Epidermal melanocyte (primary cell): ENCODE measurements at regions not wholly inside any gene's neighbourhood (a gene's known extent, or its start where the extent isn't known, plus 50 kb on each side); places are given as distances from the start of the nearest gene placed in this dataset.

Experiments
- DNase-seq: peaks from one replicate; pipeline ENCODE4 v3.0.0; 2011; ENCODE audit warnings: low spot score; ENCODE audit not compliant: insufficient read length

DNA sequence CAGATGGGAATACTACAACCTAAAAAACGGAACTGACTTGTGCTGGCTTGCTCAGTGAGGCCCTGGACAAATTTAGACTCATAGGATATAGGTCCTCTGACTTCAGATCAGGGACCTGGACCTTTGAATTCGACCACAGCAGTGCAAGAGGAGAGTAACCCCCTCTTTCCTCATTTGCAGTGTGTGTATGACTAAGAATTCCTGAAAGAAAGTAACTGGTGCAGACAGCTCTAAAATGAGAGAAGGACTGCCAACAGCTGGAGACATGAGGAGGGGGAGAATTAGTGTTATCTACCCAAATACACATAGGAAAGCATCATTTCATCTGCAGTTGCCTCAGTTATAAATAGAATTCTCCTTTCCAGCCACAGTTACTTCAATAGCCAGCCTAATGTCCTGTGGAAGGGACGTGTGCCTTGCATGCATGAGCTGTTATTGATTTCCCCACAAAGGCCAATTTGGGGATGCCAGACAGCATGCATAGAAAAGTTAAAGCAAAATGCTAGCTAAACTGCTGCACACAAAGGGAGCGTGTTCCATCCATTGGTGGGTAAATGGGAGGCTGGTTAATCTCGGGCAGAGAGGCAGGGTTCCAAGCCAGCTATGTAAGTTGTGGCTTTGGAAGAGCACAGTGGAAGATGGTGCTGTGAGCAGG, 442.7 kb downstream of the CDK5RAP2 start:
- DNase-seq = no peak

DNA sequence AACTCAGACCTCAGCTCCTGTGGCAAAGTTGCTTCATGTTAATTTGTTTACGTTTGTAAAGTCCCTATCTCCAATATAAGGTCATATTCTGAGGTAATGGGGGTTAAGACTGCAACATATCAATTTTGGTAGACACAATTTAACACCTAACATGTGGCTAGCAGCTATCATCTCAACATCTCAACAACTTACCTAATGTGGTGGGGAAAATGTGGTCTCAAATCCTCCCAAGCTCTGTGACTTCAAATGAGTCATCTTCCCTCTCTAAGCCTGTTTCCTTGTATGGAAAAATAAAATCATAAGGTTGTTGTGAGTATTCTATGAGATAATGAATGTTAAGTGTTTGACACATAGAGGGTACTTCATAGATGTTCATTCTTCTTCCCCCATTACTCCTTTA, 443.3 kb downstream of the CDK5RAP2 start:
- DNase-seq = no peak

DNA sequence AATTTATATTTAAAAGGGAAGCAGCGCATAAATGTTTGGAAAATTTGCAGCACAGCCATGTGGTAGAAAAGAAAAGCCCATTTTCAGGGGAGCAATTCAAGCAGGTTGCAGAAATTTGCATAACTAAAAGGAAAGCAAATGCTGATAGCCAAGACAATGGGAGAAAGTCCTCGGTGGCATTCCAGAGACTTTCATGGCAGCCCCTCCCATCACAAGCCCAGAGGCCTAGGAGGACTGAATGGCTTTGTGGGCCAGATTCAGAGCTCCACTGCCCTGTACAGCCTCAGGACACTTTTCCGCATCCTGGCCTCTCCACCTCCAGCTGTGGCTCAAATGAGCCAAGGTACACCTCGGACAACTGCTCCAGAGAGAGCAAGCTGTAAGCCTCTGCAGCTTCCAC, 462.9 kb downstream of the CDK5RAP2 start:
- no peak for DNase-seq

GRCh38 chr9:120110520-120110919, 469.4 kb downstream of the CDK5RAP2 start:
- DNase-seq = no peak

DNA sequence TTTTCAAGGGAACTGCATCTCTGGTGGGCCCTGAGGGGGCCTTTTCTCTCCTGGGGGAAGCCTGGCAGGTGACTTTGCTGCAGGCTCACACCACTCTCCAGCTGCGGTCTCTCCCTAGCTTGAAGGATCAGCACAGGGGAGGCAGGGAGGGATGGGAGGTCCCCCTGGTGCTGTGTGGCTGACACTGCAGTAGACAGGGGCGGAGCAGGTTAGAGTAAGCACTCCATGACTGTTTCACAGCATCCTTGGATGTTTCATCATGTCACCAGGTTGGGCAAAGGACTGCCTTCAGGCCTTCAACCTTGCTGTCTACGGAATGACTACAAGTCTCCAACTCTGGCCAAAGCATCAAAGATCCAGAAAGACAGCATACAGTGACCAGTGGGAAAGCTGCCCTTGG, 470.7 kb downstream of the CDK5RAP2 start:
- no peak for DNase-seq

GRCh38 chr9:120107138-120107537, 472.8 kb downstream of the CDK5RAP2 start:
- no peak for DNase-seq

DNA sequence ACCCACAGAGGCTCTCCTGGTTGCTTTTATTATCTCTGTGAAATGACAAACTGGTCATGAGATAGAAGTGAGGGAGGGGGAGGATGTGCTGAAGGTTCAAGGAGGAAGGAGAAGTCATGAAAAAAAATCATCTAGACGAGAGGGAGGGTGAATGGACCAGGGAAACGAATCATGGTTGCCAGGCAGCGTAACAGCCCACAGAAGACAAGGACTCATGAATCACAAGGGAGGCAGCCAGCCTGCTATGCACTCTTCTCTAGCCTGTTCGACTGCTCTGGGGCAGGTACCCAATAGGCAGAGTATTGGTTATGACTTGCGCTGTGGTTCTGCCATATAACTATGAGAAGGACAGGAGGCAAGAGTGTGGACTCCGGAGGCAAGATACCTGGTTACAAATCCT, 475.2 kb downstream of the CDK5RAP2 start:
- DNase-seq = no peak

DNA sequence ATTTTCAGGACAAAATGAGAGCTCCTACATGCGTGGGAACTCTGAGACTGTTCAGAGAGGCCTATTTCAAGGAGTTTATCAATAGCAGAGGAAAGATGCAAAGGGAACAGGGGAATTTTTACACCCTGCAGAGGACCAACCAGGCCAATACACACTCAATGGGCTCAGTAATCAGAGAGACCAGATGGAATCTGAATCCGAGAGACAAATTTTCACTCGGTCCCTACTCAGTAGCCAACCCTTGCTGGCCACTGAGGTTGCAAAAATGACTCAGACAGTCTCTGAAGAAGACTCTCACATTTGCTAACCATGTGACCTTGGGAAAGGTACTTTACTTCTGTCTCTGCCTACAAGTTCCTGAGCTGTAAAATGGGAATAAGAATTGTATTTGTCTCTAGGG, 479.4 kb downstream of the CDK5RAP2 start:
- DNase-seq = no peak

DNA sequence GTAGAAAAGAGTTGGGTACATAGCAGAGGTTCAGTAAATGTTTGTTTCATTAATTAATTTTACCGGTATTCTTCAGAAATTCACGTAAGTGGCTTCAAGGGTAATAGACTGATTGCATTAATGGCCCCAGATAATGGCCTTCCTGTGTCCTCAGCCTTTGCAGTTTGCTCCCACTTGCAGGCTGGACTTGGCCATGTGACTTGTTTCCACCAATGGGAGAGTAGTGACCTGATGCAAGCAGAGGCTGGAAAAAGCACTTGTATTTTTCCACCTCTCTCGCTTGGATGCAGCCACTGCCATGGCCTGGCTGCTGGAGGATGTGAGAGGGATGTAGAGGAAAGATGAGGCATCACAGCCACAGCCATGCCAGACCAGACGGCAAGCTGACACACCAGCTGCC, 480.9 kb downstream of the CDK5RAP2 start:
- DNase-seq = no peak

- no peak for DNase-seq
Measured at GRCh38 chr9:120098584-120098983, 481.4 kb downstream of the CDK5RAP2 start.

- DNase-seq = no peak
Measured at GRCh38 chr9:120091206-120091605, 488.8 kb downstream of the CDK5RAP2 start.

- no peak for DNase-seq
Measured at GRCh38 chr9:120080849-120081248, 499.1 kb downstream of the CDK5RAP2 start.

DNA sequence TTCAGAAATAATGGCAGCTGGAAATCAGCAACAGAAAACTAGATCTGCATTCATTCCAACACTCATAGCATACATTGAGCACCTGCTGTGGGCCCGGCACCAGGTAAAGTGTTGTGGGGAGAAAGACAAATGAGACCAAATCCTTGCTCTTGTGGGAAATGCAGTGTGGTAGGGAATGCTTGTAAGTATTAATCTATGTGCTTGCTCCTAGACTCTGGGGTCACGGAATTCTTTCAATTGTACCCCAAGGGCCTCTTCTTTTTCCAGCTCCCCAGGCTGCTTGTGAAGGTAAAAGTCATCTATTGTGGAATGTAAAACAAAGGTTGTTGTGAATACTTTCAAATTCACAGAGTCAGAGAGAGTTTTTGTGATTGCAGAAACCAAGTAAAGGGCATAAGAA, 501.9 kb downstream of the CDK5RAP2 start:
- no peak for DNase-seq

DNA sequence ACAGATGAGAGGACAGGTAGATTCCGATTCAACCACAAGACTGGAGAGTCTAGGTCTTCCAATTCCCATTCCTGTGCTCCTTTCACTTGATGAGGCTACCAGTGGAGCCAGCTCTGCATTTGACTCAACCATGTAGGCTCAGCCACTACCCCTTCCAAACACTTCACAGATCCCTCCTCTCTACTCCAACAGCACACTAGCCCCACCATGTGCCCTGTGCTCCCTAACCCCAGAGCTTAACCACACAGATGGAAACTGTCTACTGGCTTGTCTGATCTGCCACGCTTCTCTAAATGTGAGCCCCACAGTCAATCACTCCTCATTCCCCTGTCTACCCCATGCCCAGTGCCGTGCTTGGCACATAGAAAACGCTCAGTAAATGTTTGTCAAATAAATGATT, 508.2 kb downstream of the CDK5RAP2 start:
- no peak for DNase-seq

- DNase-seq = no peak
Measured at GRCh38 chr9:120066315-120066714, 513.7 kb downstream of the CDK5RAP2 start.

GRCh38 chr9:120065151-120065550, 514.8 kb downstream of the CDK5RAP2 start:
- DNase-seq = no peak

- DNase-seq = no peak
Measured at GRCh38 chr9:120045011-120045410, 535.0 kb downstream of the CDK5RAP2 start.

GRCh38 chr9:120043448-120043847, 536.5 kb downstream of the CDK5RAP2 start:
- DNase-seq = no peak

DNA sequence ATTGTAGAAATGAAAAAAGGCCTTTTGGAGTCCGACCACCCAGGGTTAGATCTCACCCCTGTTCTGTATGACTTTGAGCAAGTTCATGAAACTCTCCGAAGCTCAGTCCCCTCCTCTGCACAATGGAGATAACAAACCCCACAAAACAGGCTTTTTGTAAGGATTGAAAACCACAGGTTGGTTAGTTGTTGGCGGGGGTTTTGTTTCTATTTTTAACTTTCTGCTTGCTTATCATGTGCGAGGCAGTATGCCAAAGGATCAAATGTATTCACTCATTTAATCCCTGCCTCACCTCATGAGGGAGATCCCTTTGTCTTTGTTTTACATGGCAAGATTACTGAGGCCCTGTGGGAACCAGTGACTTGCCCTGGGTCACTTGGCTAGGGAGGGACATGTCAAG, 539.1 kb downstream of the CDK5RAP2 start:
- no peak for DNase-seq

GRCh38 chr9:120038342-120038741, 541.6 kb downstream of the CDK5RAP2 start:
- DNase-seq = no peak

GRCh38 chr9:120032639-120033038, 547.3 kb downstream of the CDK5RAP2 start:
- no peak for DNase-seq

DNA sequence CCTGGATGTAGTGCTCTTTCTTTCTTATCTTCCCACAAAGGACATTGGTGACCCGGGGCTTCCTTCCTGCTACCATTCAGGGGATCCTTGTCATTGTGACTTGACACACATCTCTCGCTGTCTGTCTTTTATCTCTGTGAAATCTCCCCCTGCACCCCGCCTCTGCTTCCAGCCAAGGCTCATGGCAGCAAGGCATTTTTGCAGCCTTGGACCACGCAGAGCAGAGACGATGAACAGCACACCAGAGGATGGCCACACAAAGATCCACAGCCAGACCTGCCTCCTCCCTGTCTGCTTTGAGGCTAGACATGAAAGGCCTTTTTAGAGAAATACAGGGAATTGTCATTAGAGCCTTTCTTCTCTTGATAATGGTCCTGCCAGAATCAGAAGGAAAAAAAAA, 549.1 kb downstream of the CDK5RAP2 start:
- DNase-seq = no peak

DNA sequence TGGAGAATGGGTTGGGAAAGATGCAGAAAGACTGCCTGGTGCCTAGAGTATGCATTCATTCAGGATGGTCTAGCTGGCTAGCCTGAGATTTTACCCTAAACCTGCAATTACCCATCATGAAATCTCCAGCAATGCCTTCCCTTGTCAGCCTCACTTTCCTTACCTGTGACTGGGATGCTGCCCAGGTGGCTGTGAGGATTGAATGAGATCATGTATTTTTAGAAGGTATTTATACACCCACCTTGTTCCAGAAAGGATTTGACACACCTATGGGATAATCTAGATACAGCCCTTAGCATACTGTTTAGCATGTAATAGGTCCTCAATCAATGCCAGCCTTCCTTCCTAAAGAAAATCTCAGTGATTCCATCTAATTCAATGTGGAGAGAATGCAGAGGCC, 561.4 kb downstream of the CDK5RAP2 start:
- no peak for DNase-seq

DNA sequence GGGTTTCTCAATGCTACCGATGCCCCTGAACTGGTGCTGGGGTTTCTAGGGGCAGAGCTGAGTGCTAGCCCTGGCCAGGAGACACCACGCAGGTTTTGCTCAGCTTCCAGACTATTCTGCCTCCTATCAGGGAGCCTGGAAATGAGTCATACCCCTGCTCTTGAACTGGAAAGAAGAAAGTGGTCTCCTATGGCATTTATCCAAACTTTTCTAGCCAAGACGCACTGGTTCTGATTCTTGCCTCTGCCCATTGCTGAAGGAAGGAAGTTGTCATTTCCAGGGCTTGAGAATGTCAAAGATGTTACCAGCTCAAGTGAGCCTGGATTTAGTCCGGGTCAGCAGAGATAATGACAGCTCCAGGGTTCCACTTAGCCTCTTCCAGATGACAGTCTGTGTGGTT, 561.9 kb downstream of the CDK5RAP2 start:
- no peak for DNase-seq
